ENCODE measurements at regions not wholly inside any gene's neighbourhood (a gene's known extent, or its start where the extent isn't known, plus 50 kb on each side); places are given as distances from the start of the nearest gene placed in this dataset.

GRCh38 chr2:137729305-137729704 lies 235.0 kb upstream of the HNMT start:
- DNase-seq (ENCODE audit: low spot score) = no peak

- no peak for DNase-seq (ENCODE audit: low spot score)
Measured at GRCh38 chr2:137737559-137737958, 226.7 kb upstream of the HNMT start.

GRCh38 chr2:137741784-137742362 lies 222.4 kb upstream of the HNMT start:
- no peak for DNase-seq (ENCODE audit: low spot score)

- DNase-seq (ENCODE audit: low spot score) = no peak
Measured at GRCh38 chr2:137747509-137747908, 216.8 kb upstream of the HNMT start.

GRCh38 chr2:137748533-137748932 lies 215.7 kb upstream of the HNMT start:
- DNase-seq (ENCODE audit: low spot score) = no peak

- DNase-seq (ENCODE audit: low spot score) = no peak
Measured at GRCh38 chr2:137764646-137765045, 199.6 kb upstream of the HNMT start.

GRCh38 chr2:137769406-137769805 lies 194.9 kb upstream of the HNMT start:
- no peak for DNase-seq (ENCODE audit: low spot score)

GRCh38 chr2:137770166-137770565 lies 194.1 kb upstream of the HNMT start:
- DNase-seq (ENCODE audit: low spot score) = no peak

GRCh38 chr2:137771064-137771463 lies 193.2 kb upstream of the HNMT start:
- no peak for DNase-seq (ENCODE audit: low spot score)

GRCh38 chr2:137772451-137772850 lies 191.8 kb upstream of the HNMT start:
- no peak for DNase-seq (ENCODE audit: low spot score)

- DNase-seq (ENCODE audit: low spot score) = no peak
Measured at GRCh38 chr2:137775529-137775928, 188.7 kb upstream of the HNMT start.

GRCh38 chr2:137776697-137777096 lies 187.6 kb upstream of the HNMT start:
- DNase-seq (ENCODE audit: low spot score) = no peak

GRCh38 chr2:137797641-137798040 lies 166.6 kb upstream of the HNMT start:
- DNase-seq (ENCODE audit: low spot score) = no peak

- DNase-seq (ENCODE audit: low spot score) = no peak
Measured at GRCh38 chr2:137799600-137799999, 164.7 kb upstream of the HNMT start.

- DNase-seq (ENCODE audit: low spot score) = no peak
Measured at GRCh38 chr2:137800386-137800785, 163.9 kb upstream of the HNMT start.

- no peak for DNase-seq (ENCODE audit: low spot score)
Measured at GRCh38 chr2:137801228-137801627, 163.0 kb upstream of the HNMT start.

- no peak for DNase-seq (ENCODE audit: low spot score)
Measured at GRCh38 chr2:137802038-137802437, 162.2 kb upstream of the HNMT start.

GRCh38 chr2:137806068-137806805 lies 158.0 kb upstream of the HNMT start:
- no peak for DNase-seq (ENCODE audit: low spot score)

GRCh38 chr2:137809252-137809651 lies 155.0 kb upstream of the HNMT start:
- DNase-seq (ENCODE audit: low spot score) = no peak

- no peak for DNase-seq (ENCODE audit: low spot score)
Measured at GRCh38 chr2:137809837-137810236, 154.4 kb upstream of the HNMT start.

- DNase-seq (ENCODE audit: low spot score) = no peak
Measured at GRCh38 chr2:137812517-137812916, 151.8 kb upstream of the HNMT start.

- no peak for DNase-seq (ENCODE audit: low spot score)
Measured at GRCh38 chr2:137813176-137813575, 151.1 kb upstream of the HNMT start.

- DNase-seq (ENCODE audit: low spot score) = no peak
Measured at GRCh38 chr2:137817058-137817457, 147.2 kb upstream of the HNMT start.

GRCh38 chr2:137823196-137823595 lies 141.1 kb upstream of the HNMT start:
- no peak for DNase-seq (ENCODE audit: low spot score)

All from Ammon's horn (tissue), 1 donor.